T47D (cell line): ENCODE measurements at regions not wholly inside any gene's neighbourhood (a gene's known extent, or its start where the extent isn't known, plus 50 kb on each side); places are given as distances from the start of the nearest gene placed in this dataset.
"Not testable (repeated sequence)": the region's sequence is repeated elsewhere in the genome, so short reads cannot be mapped to it uniquely, and the experiment has no call there.

Source experiments
- DNase-seq, 2 experiments: peaks; one replicate each; pipeline versions ENCODE4 v3.0.0 to v3.0.0-alpha.2; 2011 to 2012; ENCODE audit warnings: low read depth in 1 of 2, low spot score in 1 of 2
- JUND ChIP-seq: IDR thresholded peaks from 2 replicates; pipeline ENCODE4 v1.6.1; 2012; ENCODE audit warnings: low read depth
- in situ Hi-C: cut with HindIII; loops from 2 replicates; pipeline ENCODE4 v1.10.0; 2016; ENCODE audit warnings: low sequenced_read_pairs, low pct_unique_long_range_greater_than_20kb

- DNase-seq, result no peak
- no peak for TF ChIP-seq JUND
- in situ Hi-C loops, result no loop called here
These were observed 166.7 kb downstream of the FHIP1A start for GRCh38 chr4:151575646-151576045.

GRCh38 chr4:151576627-151577026, 167.7 kb downstream of the FHIP1A start:
- in situ Hi-C loops, result no loop called here
- no peak for DNase-seq
- no peak for TF ChIP-seq JUND

- in situ Hi-C loops, result no loop called here
- TF ChIP-seq JUND, result no peak
These were observed 172.6 kb downstream of the FHIP1A start for GRCh38 chr4:151581570-151581969.

GRCh38 chr4:151582098-151582497, 173.1 kb downstream of the FHIP1A start:
- no peak for TF ChIP-seq JUND
- DNase-seq, result no peak
- in situ Hi-C loops, result no loop called here

More at GRCh38 chr4:151581570-151581969, 172.6 kb downstream of the FHIP1A start:
- DNase-seq, result no peak

GRCh38 chr4:151583157-151583914, 174.4 kb downstream of the FHIP1A start:
- in situ Hi-C loops, result no loop called here
- TF ChIP-seq JUND, result no peak
- no peak for DNase-seq

GRCh38 chr4:151584101-151584500, 175.1 kb downstream of the FHIP1A start:
- TF ChIP-seq JUND, result no peak
- in situ Hi-C loops, result no loop called here
- DNase-seq, result no peak

DNA sequence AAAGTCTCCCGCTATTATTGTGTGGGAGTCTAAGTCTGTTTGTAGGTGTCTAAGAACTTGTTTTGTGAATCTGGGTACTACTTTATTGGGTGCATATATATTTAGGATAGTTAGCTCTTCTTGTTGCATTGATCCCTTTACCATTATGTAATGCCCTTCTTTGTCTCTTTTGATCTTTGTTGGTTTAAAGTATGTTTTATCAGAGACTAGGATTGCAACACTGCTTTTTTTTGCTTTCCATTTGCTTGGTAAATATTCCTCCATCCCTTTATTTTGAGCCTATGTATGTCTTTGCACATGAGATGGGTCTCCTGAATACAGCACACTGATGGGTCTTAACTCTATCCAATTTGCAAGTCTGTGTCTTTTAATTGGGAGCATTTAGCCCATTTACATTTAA, 165.2 kb downstream of the GATB start:
- DNase-seq, in situ Hi-C loops: not testable (repeated sequence)

DNA sequence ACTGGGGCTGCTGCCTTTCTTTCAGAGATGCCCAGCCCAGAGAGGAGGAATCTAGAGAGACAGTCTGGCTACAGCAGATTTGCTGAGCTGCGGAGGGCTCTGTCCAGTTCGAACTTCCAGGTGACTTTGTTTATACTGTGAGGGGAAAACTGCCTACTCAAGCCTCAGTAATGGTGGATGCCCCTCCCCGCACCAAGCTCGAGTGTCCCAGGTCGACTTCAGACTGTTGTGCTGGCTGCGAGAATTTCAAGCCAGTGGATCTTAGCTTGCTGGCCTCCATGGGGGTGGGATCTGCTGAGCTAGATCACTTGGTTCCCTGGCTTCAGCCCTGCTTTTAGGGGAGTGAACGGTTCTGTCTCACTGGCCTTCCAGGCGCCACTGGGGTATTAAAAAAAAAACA, 163.1 kb downstream of the GATB start:
- in situ Hi-C loops, DNase-seq: not testable (repeated sequence)

DNA sequence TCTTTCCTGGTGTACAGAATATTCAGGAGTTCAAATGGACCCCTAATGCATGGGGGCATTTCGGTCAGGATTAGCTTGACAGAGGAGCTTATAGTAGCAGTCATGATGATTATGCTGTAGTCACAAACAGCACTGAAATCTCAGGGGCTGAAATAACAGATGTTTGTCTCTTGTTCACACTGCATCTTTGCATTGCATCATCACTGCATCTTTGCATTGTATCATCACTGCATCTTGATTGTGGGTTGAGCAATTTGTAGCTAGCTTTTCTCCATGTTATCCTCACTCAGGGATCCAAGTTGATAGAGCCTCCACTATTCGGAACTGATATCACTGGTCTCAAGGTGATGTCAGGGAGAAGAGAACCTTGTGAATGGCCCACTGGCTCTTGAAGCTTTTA, 160.9 kb downstream of the GATB start:
- no peak for DNase-seq
- in situ Hi-C loops, result no loop called here
- TF ChIP-seq JUND, result no peak

DNA sequence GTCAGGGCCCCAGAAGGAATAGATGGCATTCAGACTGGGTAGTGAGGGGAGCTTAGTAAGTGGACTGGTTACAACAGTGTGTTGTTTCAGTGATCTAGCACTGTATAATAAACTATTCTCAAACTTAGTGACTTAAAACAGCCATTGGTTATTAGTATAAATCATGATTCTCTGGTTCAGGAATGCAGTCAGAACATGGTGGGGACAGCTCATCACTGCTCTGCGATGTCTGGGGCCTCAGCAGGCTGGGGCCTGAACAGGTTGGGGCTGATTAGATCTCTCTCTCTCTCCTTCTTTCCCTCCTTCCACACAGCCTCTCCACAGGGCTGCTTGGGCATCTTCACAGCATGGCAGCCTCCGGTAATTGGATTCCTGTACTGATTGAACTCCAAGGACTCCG, 160.4 kb downstream of the GATB start:
- DNase-seq, result no peak
- no peak for TF ChIP-seq JUND
- in situ Hi-C loops, result no loop called here

DNA sequence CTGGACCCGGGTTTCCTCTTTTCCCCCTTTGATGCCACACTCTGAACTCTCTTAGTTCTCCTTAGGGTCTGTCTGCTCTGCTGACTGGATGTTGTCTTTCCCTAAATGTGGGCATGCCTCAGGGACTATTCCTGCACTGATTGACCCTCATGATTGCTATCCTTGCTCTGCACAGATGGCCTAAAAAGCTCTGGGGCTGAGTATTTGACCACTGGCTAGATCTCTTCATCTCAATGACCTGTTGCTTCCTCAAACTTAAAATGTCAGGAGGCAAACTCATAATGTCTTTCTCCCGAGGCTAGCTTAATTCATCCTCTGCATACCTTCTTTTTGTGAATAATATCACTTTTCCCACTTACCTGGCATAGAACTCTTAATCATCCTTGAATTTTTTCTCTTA, 157.4 kb downstream of the GATB start:
- DNase-seq, result no peak
- TF ChIP-seq JUND, result no peak
- in situ Hi-C loops, result no loop called here

DNA sequence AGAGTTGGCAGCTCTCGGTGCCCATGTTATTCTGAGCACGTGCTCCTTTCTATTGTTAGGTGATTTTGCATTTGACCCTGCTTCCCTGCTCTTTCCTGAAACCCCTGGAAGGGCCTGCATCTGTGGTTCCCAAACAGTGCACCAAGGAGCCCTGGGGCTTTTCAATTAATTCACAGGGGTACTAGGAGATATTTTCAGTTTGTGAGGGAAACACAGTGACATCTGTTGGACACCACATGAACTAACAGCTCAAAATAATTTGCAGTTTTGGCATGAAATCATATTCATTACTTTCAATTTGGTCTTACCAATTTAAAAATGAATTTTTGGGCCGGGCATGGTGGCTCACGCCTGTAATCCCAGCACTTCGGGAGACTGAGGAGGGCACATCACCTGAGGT, 156.6 kb downstream of the GATB start:
- TF ChIP-seq JUND, result no peak
- peak in 1 of 2 experiments; percentile 44 for DNase-seq
- in situ Hi-C loops, result no loop called here

DNA sequence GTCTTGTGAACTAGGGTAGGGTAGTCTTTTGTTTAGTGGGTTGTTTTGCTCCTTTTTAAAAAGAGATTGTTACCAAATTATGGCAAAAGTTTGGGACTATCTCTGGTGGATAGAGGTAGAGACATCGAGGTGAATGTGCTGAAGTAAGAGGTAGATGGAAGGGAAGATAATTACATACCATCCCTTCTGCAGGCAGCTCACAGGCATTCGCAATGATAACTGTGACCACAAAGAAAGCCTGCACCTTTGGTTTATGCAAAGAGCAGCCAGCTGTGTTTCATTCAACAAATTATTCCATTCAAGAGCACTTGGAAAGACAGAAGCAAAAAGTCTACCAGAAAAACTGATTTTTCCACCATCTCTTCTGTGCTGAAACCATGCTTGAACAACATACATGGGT, 155.6 kb downstream of the GATB start:
- in situ Hi-C loops, result no loop called here
- TF ChIP-seq JUND, result no peak

GRCh38 chr4:151606061-151606460, 154.7 kb downstream of the GATB start:
- in situ Hi-C loops, result no loop called here
- DNase-seq, result no peak
- TF ChIP-seq JUND, result no peak

More for the DNA sequence above, 155.6 kb downstream of the GATB start:
- no peak for DNase-seq

GRCh38 chr4:151610229-151610628, 150.6 kb downstream of the GATB start:
- in situ Hi-C loops, result no loop called here
- no peak for TF ChIP-seq JUND
- DNase-seq, result no peak
